ENCODE measurements at regions not wholly inside any gene's neighbourhood (a gene's known extent, or its start where the extent isn't known, plus 50 kb on each side); places are given as distances from the start of the nearest gene placed in this dataset.

GRCh38 chr16:62170642-62171041, 134.4 kb upstream of the CDH8 start:
- Histone ChIP-seq H3K36me3 (ENCODE audit: control insufficient read depth, low read depth, low read length) (no peaks in the 10 kb centered on the region), H3K4me1 (ENCODE audit: control insufficient read depth, low read depth, low read length) (no peaks in the 10 kb centered on the region), H3K9me3 (ENCODE audit: control insufficient read depth, low read depth, low read length) (no peaks in the 10 kb centered on the region), H3K27ac (ENCODE audit: low read length) (no peak overlapping the region), H3K27me3 (ENCODE audit: control insufficient read depth, insufficient read depth, low read length) (no peaks in the 10 kb centered on the region), H3K4me3 (ENCODE audit: low read length) (no peak overlapping the region), H3K9ac (ENCODE audit: low read length) (no peak overlapping the region)

- no peaks in the 10 kb centered on the region for H3K36me3 ChIP-seq (ENCODE audit: control insufficient read depth, low read depth, low read length)
- no peak overlapping the region for H3K27ac ChIP-seq (ENCODE audit: low read length)
- no peaks in the 10 kb centered on the region for H3K9me3 ChIP-seq (ENCODE audit: control insufficient read depth, low read depth, low read length)
- no peaks in the 10 kb centered on the region for H3K27me3 ChIP-seq (ENCODE audit: control insufficient read depth, insufficient read depth, low read length)
- no peak overlapping the region for H3K9ac ChIP-seq (ENCODE audit: low read length)
- no peaks in the 10 kb centered on the region for H3K4me1 ChIP-seq (ENCODE audit: control insufficient read depth, low read depth, low read length)
- H3K4me3 ChIP-seq (ENCODE audit: low read length), result no peak overlapping the region
These were observed 131.3 kb upstream of the CDH8 start for GRCh38 chr16:62167551-62167950.

GRCh38 chr16:62157544-62157943, 121.3 kb upstream of the CDH8 start:
- no peaks in the 10 kb centered on the region for H3K27me3 ChIP-seq (ENCODE audit: control insufficient read depth, insufficient read depth, low read length)
- no peak overlapping the region for H3K27ac ChIP-seq (ENCODE audit: low read length)
- H3K9me3 ChIP-seq (ENCODE audit: control insufficient read depth, low read depth, low read length), result no peaks in the 10 kb centered on the region
- no peak overlapping the region for H3K4me3 ChIP-seq (ENCODE audit: low read length)
- no peaks in the 10 kb centered on the region for H3K4me1 ChIP-seq (ENCODE audit: control insufficient read depth, low read depth, low read length)
- H3K9ac ChIP-seq (ENCODE audit: low read length), result no peak overlapping the region
- H3K36me3 ChIP-seq (ENCODE audit: control insufficient read depth, low read depth, low read length), result no peaks in the 10 kb centered on the region

- Histone ChIP-seq H3K4me1 (ENCODE audit: control insufficient read depth, low read depth, low read length) (no peaks in the 10 kb centered on the region), H3K27ac (ENCODE audit: low read length) (no peak overlapping the region), H3K27me3 (ENCODE audit: control insufficient read depth, insufficient read depth, low read length) (no peaks in the 10 kb centered on the region), H3K36me3 (ENCODE audit: control insufficient read depth, low read depth, low read length) (no peaks in the 10 kb centered on the region), H3K9me3 (ENCODE audit: control insufficient read depth, low read depth, low read length) (no peaks in the 10 kb centered on the region), H3K4me3 (ENCODE audit: low read length) (no peak overlapping the region), H3K9ac (ENCODE audit: low read length) (no peak overlapping the region)
These were observed 120.7 kb upstream of the CDH8 start for GRCh38 chr16:62156971-62157370.

- Histone ChIP-seq H3K27ac (ENCODE audit: low read length) (no peak overlapping the region), H3K4me3 (ENCODE audit: low read length) (no peak overlapping the region), H3K36me3 (ENCODE audit: control insufficient read depth, low read depth, low read length) (no peaks in the 10 kb centered on the region), H3K9ac (ENCODE audit: low read length) (no peak overlapping the region), H3K4me1 (ENCODE audit: control insufficient read depth, low read depth, low read length) (no peaks in the 10 kb centered on the region), H3K27me3 (ENCODE audit: control insufficient read depth, insufficient read depth, low read length) (no peaks in the 10 kb centered on the region), H3K9me3 (ENCODE audit: control insufficient read depth, low read depth, low read length) (no peaks in the 10 kb centered on the region)
These were observed 113.4 kb upstream of the CDH8 start for GRCh38 chr16:62149631-62150030.

- no peak overlapping the region for H3K27ac ChIP-seq (ENCODE audit: low read length)
- H3K9ac ChIP-seq (ENCODE audit: low read length), result no peak overlapping the region
- no peaks in the 10 kb centered on the region for H3K4me1 ChIP-seq (ENCODE audit: control insufficient read depth, low read depth, low read length)
- H3K4me3 ChIP-seq (ENCODE audit: low read length), result no peak overlapping the region
- no peaks in the 10 kb centered on the region for H3K9me3 ChIP-seq (ENCODE audit: control insufficient read depth, low read depth, low read length)
- no peaks in the 10 kb centered on the region for H3K27me3 ChIP-seq (ENCODE audit: control insufficient read depth, insufficient read depth, low read length)
- H3K36me3 ChIP-seq (ENCODE audit: control insufficient read depth, low read depth, low read length), result no peaks in the 10 kb centered on the region
These were observed 101.8 kb upstream of the CDH8 start for GRCh38 chr16:62137996-62138395.

- Histone ChIP-seq H3K4me1 (ENCODE audit: control insufficient read depth, low read depth, low read length) (no peaks in the 10 kb centered on the region), H3K36me3 (ENCODE audit: control insufficient read depth, low read depth, low read length) (no peaks in the 10 kb centered on the region), H3K4me3 (ENCODE audit: low read length) (no peak overlapping the region), H3K27ac (ENCODE audit: low read length) (no peak overlapping the region), H3K9me3 (ENCODE audit: control insufficient read depth, low read depth, low read length) (no peaks in the 10 kb centered on the region), H3K9ac (ENCODE audit: low read length) (no peak overlapping the region), H3K27me3 (ENCODE audit: control insufficient read depth, insufficient read depth, low read length) (no peaks in the 10 kb centered on the region)
These were observed 99.7 kb upstream of the CDH8 start for GRCh38 chr16:62135911-62136310.

- Histone ChIP-seq H3K9me3 (ENCODE audit: control insufficient read depth, low read depth, low read length) (no peaks in the 10 kb centered on the region), H3K27me3 (ENCODE audit: control insufficient read depth, insufficient read depth, low read length) (no peaks in the 10 kb centered on the region), H3K4me1 (ENCODE audit: control insufficient read depth, low read depth, low read length) (no peaks in the 10 kb centered on the region), H3K4me3 (ENCODE audit: low read length) (no peak overlapping the region), H3K9ac (ENCODE audit: low read length) (no peak overlapping the region), H3K27ac (ENCODE audit: low read length) (no peak overlapping the region), H3K36me3 (ENCODE audit: control insufficient read depth, low read depth, low read length) (no peaks in the 10 kb centered on the region)
These were observed 99.2 kb upstream of the CDH8 start for GRCh38 chr16:62135446-62135845.

- no peaks in the 10 kb centered on the region for H3K27me3 ChIP-seq (ENCODE audit: control insufficient read depth, insufficient read depth, low read length)
- H3K9ac ChIP-seq (ENCODE audit: low read length), result no peak overlapping the region
- no peak overlapping the region for H3K27ac ChIP-seq (ENCODE audit: low read length)
- H3K36me3 ChIP-seq (ENCODE audit: control insufficient read depth, low read depth, low read length), result no peaks in the 10 kb centered on the region
- H3K4me1 ChIP-seq (ENCODE audit: control insufficient read depth, low read depth, low read length), result no peaks in the 10 kb centered on the region
- H3K9me3 ChIP-seq (ENCODE audit: control insufficient read depth, low read depth, low read length), result no peaks in the 10 kb centered on the region
- H3K4me3 ChIP-seq (ENCODE audit: low read length), result no peak overlapping the region
These were observed 93.9 kb upstream of the CDH8 start for GRCh38 chr16:62130101-62130500.

- no peaks in the 10 kb centered on the region for H3K9me3 ChIP-seq (ENCODE audit: control insufficient read depth, low read depth, low read length)
- no peak overlapping the region for H3K9ac ChIP-seq (ENCODE audit: low read length)
- H3K27me3 ChIP-seq (ENCODE audit: control insufficient read depth, insufficient read depth, low read length), result no peaks in the 10 kb centered on the region
- H3K4me3 ChIP-seq (ENCODE audit: low read length), result no peak overlapping the region
- peaks cover 16% of the 10 kb centered on the region for H3K4me1 ChIP-seq (ENCODE audit: control insufficient read depth, low read depth, low read length)
- no peak overlapping the region for H3K27ac ChIP-seq (ENCODE audit: low read length)
- H3K36me3 ChIP-seq (ENCODE audit: control insufficient read depth, low read depth, low read length), result no peaks in the 10 kb centered on the region
These were observed 69.0 kb upstream of the CDH8 start for GRCh38 chr16:62105244-62105643.

GRCh38 chr16:62102588-62102987, 66.3 kb upstream of the CDH8 start:
- H3K4me3 ChIP-seq (ENCODE audit: low read length), result no peak overlapping the region
- H3K9ac ChIP-seq (ENCODE audit: low read length), result no peak overlapping the region
- peaks cover 15% of the 10 kb centered on the region for H3K4me1 ChIP-seq (ENCODE audit: control insufficient read depth, low read depth, low read length)
- no peaks in the 10 kb centered on the region for H3K36me3 ChIP-seq (ENCODE audit: control insufficient read depth, low read depth, low read length)
- no peaks in the 10 kb centered on the region for H3K9me3 ChIP-seq (ENCODE audit: control insufficient read depth, low read depth, low read length)
- H3K27me3 ChIP-seq (ENCODE audit: control insufficient read depth, insufficient read depth, low read length), result no peaks in the 10 kb centered on the region
- H3K27ac ChIP-seq (ENCODE audit: low read length), result no peak overlapping the region

GRCh38 chr16:62100651-62101050, 64.4 kb upstream of the CDH8 start:
- H3K36me3 ChIP-seq (ENCODE audit: control insufficient read depth, low read depth, low read length), result no peaks in the 10 kb centered on the region
- no peaks in the 10 kb centered on the region for H3K27me3 ChIP-seq (ENCODE audit: control insufficient read depth, insufficient read depth, low read length)
- H3K9me3 ChIP-seq (ENCODE audit: control insufficient read depth, low read depth, low read length), result no peaks in the 10 kb centered on the region
- H3K4me3 ChIP-seq (ENCODE audit: low read length), result no peak overlapping the region
- no peak overlapping the region for H3K27ac ChIP-seq (ENCODE audit: low read length)
- no peak overlapping the region for H3K9ac ChIP-seq (ENCODE audit: low read length)
- H3K4me1 ChIP-seq (ENCODE audit: control insufficient read depth, low read depth, low read length), result no peaks in the 10 kb centered on the region
